ENCODE measurements at regions not wholly inside any gene's neighbourhood (a gene's known extent, or its start where the extent isn't known, plus 50 kb on each side); places are given as distances from the start of the nearest gene placed in this dataset.
"Not testable (repeated sequence)": the region's sequence is repeated elsewhere in the genome, so short reads cannot be mapped to it uniquely, and the experiment has no call there.

DNA sequence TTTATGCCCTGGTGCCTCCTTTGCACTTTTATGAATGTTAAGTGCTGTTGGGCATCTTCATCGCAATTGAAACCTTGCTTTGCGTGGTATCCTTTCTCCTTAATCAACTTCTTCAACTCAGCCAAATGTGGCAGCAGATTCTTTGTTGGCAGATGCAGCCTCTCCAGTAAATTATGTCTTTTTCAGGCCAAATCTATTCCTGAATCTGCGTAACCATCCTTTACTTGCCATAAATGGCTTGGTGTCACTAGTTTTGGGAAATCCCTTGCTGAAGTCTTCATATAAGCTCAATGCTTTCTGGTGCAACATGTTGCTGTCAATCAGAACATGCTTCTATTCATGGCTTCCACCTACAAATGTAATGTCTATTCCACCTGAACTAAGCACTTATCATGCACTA, 457.5 kb downstream of the FGF13 start:
- no peaks in the 10 kb centered on the region for H4K20me1 ChIP-seq (ENCODE audit: insufficient read depth)
- H3K9me3 ChIP-seq (ENCODE audit: control insufficient read depth in 1 of 2, insufficient read depth in 1 of 2, low read depth in 1 of 2, low read length in 2 of 2): no peaks in the 10 kb centered on the region
- intact Hi-C loops (cut with micrococcal nuclease): no loop called here
- ChIA-PET CTCF (no interaction called here), POLR2A (no interaction called here), RAD21 (ENCODE audit: low non-redundant PET in 1 of 2, low total read pairs in 2 of 2, uncharacterized antibody in 2 of 2, unreplicated experiment in 2 of 2) (no interaction called here)
- no peak for ATAC-seq
- no peaks in the 10 kb centered on the region for H3K27me3 ChIP-seq (ENCODE audit: insufficient read depth, low read length)
- no peaks in the 10 kb centered on the region for H3K36me3 ChIP-seq (ENCODE audit: control insufficient read depth in 1 of 2, insufficient read depth in 2 of 2, low read length in 2 of 2)
- no peak overlapping the region for H3K9ac ChIP-seq (ENCODE audit: low read length)
- H3K27ac ChIP-seq (ENCODE audit: low read depth, low read length): no peak overlapping the region
- H3K79me2 ChIP-seq (ENCODE audit: insufficient read depth, low read length): no peaks in the 10 kb centered on the region
- no peaks in the 10 kb centered on the region for H3K9me2 ChIP-seq (ENCODE audit: insufficient read depth)
- H3K4me2 ChIP-seq (ENCODE audit: low read length): no peak overlapping the region
- BruUV-seq (replicated peaks): no TSS peak
- no peak for DNase-seq (ENCODE audit: low read depth, low spot score)
- H3K4me1 ChIP-seq (ENCODE audit: control insufficient read depth in 1 of 2, insufficient read depth in 2 of 2, low read length in 2 of 2): no peaks in the 10 kb centered on the region
- TF ChIP-seq RAD21 (IDR thresholded peaks at IDR 0.05; ENCODE audit: low read depth): no peak
- TF ChIP-seq, protein P1, sequence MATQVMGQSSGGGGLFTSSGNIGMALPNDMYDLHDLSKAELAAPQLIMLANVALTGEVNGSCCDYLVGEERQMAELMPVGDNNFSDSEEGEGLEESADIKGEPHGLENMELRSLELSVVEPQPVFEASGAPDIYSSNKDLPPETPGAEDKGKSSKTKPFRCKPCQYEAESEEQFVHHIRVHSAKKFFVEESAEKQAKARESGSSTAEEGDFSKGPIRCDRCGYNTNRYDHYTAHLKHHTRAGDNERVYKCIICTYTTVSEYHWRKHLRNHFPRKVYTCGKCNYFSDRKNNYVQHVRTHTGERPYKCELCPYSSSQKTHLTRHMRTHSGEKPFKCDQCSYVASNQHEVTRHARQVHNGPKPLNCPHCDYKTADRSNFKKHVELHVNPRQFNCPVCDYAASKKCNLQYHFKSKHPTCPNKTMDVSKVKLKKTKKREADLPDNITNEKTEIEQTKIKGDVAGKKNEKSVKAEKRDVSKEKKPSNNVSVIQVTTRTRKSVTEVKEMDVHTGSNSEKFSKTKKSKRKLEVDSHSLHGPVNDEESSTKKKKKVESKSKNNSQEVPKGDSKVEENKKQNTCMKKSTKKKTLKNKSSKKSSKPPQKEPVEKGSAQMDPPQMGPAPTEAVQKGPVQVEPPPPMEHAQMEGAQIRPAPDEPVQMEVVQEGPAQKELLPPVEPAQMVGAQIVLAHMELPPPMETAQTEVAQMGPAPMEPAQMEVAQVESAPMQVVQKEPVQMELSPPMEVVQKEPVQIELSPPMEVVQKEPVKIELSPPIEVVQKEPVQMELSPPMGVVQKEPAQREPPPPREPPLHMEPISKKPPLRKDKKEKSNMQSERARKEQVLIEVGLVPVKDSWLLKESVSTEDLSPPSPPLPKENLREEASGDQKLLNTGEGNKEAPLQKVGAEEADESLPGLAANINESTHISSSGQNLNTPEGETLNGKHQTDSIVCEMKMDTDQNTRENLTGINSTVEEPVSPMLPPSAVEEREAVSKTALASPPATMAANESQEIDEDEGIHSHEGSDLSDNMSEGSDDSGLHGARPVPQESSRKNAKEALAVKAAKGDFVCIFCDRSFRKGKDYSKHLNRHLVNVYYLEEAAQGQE (IDR thresholded peaks at IDR 0.05; ENCODE audit: low read depth): no peak
- no peak for TF ChIP-seq EZH2phosphoT487 (IDR thresholded peaks at IDR 0.05; ENCODE audit: borderline replicate concordance)
- H2AFZ ChIP-seq (ENCODE audit: low read depth, low read length, poor library complexity, severe bottlenecking): no peak overlapping the region
- H3K4me3 ChIP-seq (replicated peaks in 1 of 2; ENCODE audit: low read depth in 1 of 2, low read length in 2 of 2): no peak overlapping the region

DNA sequence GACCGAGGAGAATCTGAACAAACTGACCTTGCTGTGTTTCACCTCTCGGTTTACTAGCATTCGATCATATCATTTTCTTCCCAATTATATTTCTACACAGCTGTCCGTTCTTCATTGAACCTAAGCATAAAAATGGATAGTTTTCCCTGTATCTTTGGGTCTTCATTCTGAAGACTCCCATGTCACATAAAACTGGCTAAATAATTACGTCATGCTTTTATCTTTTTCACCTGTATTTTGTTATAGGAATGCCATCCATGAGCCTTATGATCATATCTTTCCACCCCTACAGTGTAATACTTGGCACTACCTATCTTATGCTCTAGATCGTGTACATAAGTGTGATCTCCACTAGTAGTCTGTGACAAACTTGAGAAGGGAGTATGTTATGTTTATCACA, 456.1 kb downstream of the FGF13 start:
- H3K4me2 ChIP-seq (ENCODE audit: low read length): no peak overlapping the region
- ATAC-seq (no peak), DNase-seq (ENCODE audit: low read depth, low spot score) (no peak)
- H3K27me3 ChIP-seq (ENCODE audit: insufficient read depth, low read length): no peaks in the 10 kb centered on the region
- H3K36me3 ChIP-seq (ENCODE audit: control insufficient read depth in 1 of 2, insufficient read depth in 2 of 2, low read length in 2 of 2): no peaks in the 10 kb centered on the region
- RAD21 ChIA-PET (ENCODE audit: low non-redundant PET in 1 of 2, low total read pairs in 2 of 2, uncharacterized antibody in 2 of 2, unreplicated experiment in 2 of 2): no interaction called here
- no peaks in the 10 kb centered on the region for H3K9me3 ChIP-seq (ENCODE audit: control insufficient read depth in 1 of 2, insufficient read depth in 1 of 2, low read depth in 1 of 2, low read length in 2 of 2)
- no peak overlapping the region for H3K9ac ChIP-seq (ENCODE audit: low read length)
- H3K79me2 ChIP-seq (ENCODE audit: insufficient read depth, low read length): no peaks in the 10 kb centered on the region
- no peaks in the 10 kb centered on the region for H3K9me2 ChIP-seq (ENCODE audit: insufficient read depth)
- intact Hi-C loops (cut with micrococcal nuclease): no loop called here
- no peaks in the 10 kb centered on the region for H3K4me1 ChIP-seq (ENCODE audit: control insufficient read depth in 1 of 2, insufficient read depth in 2 of 2, low read length in 2 of 2)
- no peak overlapping the region for H3K4me3 ChIP-seq (replicated peaks in 1 of 2; ENCODE audit: low read depth in 1 of 2, low read length in 2 of 2)
- BruUV-seq (replicated peaks): no TSS peak
- H3K27ac ChIP-seq (ENCODE audit: low read depth, low read length): no peak overlapping the region
- CTCF ChIA-PET: no interaction called here
- H2AFZ ChIP-seq (ENCODE audit: low read depth, low read length, poor library complexity, severe bottlenecking): no peak overlapping the region
- no peaks in the 10 kb centered on the region for H4K20me1 ChIP-seq (ENCODE audit: insufficient read depth)
- POLR2A ChIA-PET: no interaction called here
- TF ChIP-seq EZH2 (IDR thresholded peaks at IDR 0.05): no peak
- TF ChIP-seq, protein P2, sequence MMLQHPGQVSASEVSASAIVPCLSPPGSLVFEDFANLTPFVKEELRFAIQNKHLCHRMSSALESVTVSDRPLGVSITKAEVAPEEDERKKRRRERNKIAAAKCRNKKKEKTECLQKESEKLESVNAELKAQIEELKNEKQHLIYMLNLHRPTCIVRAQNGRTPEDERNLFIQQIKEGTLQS (IDR thresholded peaks at IDR 0.05): no peak
- TF ChIP-seq, protein P3, sequence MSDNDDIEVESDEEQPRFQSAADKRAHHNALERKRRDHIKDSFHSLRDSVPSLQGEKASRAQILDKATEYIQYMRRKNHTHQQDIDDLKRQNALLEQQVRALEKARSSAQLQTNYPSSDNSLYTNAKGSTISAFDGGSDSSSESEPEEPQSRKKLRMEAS (IDR thresholded peaks at IDR 0.05): no peak
- TF ChIP-seq RAD21 (IDR thresholded peaks at IDR 0.05; ENCODE audit: low read depth): no peak
- TF ChIP-seq POLR2AphosphoS5 (IDR thresholded peaks at IDR 0.05; ENCODE audit: low read depth, low read length): no peak
- TF ChIP-seq ZNF274 (IDR thresholded peaks at IDR 0.05; ENCODE audit: low read depth, low read length): no peak
- TF ChIP-seq ELF1 (IDR thresholded peaks at IDR 0.05; ENCODE audit: borderline replicate concordance, low read depth): no peak

DNA sequence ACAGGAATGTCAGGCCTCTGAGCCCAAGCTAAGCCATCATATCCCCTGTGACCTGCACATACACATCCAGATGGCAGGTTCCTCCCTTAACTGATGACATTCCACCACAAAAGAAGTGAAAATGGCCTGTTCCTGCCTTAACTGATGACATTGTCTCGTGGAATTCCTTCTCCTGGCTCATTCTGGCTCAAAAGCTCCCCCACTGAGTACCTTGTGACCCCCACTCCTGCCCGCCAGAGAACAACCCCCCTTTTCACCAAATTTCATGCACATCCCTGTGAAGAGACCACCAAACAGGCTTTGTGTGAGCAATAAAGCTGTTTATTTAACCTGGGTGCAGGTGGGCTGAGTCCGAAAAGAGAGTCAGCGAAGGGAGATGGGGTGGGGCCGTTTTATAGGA, 447.4 kb downstream of the FGF13 start:
- POLR2A ChIA-PET; H3K4me1 ChIP-seq (ENCODE audit: control insufficient read depth in 1 of 2, insufficient read depth in 2 of 2, low read length in 2 of 2); H3K9me3 ChIP-seq (ENCODE audit: control insufficient read depth in 1 of 2, insufficient read depth in 1 of 2, low read depth in 1 of 2, low read length in 2 of 2); H3K79me2 ChIP-seq (ENCODE audit: insufficient read depth, low read length); H2AFZ ChIP-seq (ENCODE audit: low read depth, low read length, poor library complexity, severe bottlenecking); DNase-seq (ENCODE audit: low read depth, low spot score); H3K9me2 ChIP-seq (ENCODE audit: insufficient read depth); H3K9ac ChIP-seq (ENCODE audit: low read length); intact Hi-C loops (cut with micrococcal nuclease); H3K4me3 ChIP-seq (replicated peaks in 1 of 2; ENCODE audit: low read depth in 1 of 2, low read length in 2 of 2); H3K27ac ChIP-seq (ENCODE audit: low read depth, low read length); H4K20me1 ChIP-seq (ENCODE audit: insufficient read depth); BruUV-seq (replicated peaks); H3K4me2 ChIP-seq (ENCODE audit: low read length); ATAC-seq; H3K27me3 ChIP-seq (ENCODE audit: insufficient read depth, low read length); H3K36me3 ChIP-seq (ENCODE audit: control insufficient read depth in 1 of 2, insufficient read depth in 2 of 2, low read length in 2 of 2); RAD21 ChIA-PET (ENCODE audit: low non-redundant PET in 1 of 2, low total read pairs in 2 of 2, uncharacterized antibody in 2 of 2, unreplicated experiment in 2 of 2): not testable (repeated sequence)
- CTCF ChIA-PET: interaction anchor here (0.7 kb wide), 1 partner anchor 34 kb away, joined by 3 read pairs; no protein-coding TSS in a partner anchor
